ENCODE measurements at regions not wholly inside any gene's neighbourhood (a gene's known extent, or its start where the extent isn't known, plus 50 kb on each side); places are given as distances from the start of the nearest gene placed in this dataset.
A peak's percentile ranks its signal among the peaks of the same experiment; 100 is the strongest.
"Not testable (repeated sequence)": the region's sequence is repeated elsewhere in the genome, so short reads cannot be mapped to it uniquely, and the experiment has no call there.

- DNase-seq (no peak), ATAC-seq (no peak)
- Mint-ChIP-seq H3K4me1 (peaks cover 20% of the 10 kb centered on the region), H3K27ac (no peak overlapping the region), H3K27me3 (no peaks in the 10 kb centered on the region), H3K4me3 (no peak overlapping the region), H3K9me3 (no peaks in the 10 kb centered on the region)
Observed at GRCh38 chr2:10226038-10226724, 76.5 kb upstream of the HPCAL1 start.

- no peak overlapping the region for H3K27ac Mint-ChIP-seq
Observed at GRCh38 chr2:10228611-10229365, 73.9 kb upstream of the HPCAL1 start.

GRCh38 chr2:10229462-10230099 is 73.1 kb upstream of the HPCAL1 start:
- DNase-seq (no peak), ATAC-seq (no peak)
- no peak overlapping the region for H3K27ac Mint-ChIP-seq
- peaks cover 4 to 10% of the 10 kb centered on the region in 2 donors for H3K9me3 Mint-ChIP-seq
- no peaks in the 10 kb centered on the region for H3K27me3 Mint-ChIP-seq
- no peak overlapping the region for H3K4me3 Mint-ChIP-seq
- peaks cover 10% of the 10 kb centered on the region for H3K4me1 Mint-ChIP-seq

More at GRCh38 chr2:10228611-10229365, 73.9 kb upstream of the HPCAL1 start:
- no peak for ATAC-seq
- Mint-ChIP-seq H3K9me3 (peaks cover 4 to 9% of the 10 kb centered on the region in 2 donors), H3K4me1 (peaks cover 10% of the 10 kb centered on the region), H3K4me3 (no peak overlapping the region), H3K27me3 (no peaks in the 10 kb centered on the region)
- no peak for DNase-seq

GRCh38 chr2:10230499-10230898 is 72.2 kb upstream of the HPCAL1 start:
- Mint-ChIP-seq H3K9me3 (peaks cover 4 to 10% of the 10 kb centered on the region in 2 donors), H3K4me1 (peaks cover 10% of the 10 kb centered on the region), H3K27ac (no peak overlapping the region), H3K27me3 (no peaks in the 10 kb centered on the region), H3K4me3 (no peak overlapping the region)
- DNase-seq: no peak
- ATAC-seq: no peak

- not testable (repeated sequence) for ATAC-seq, H3K27me3 Mint-ChIP-seq, H3K4me3 Mint-ChIP-seq, H3K27ac Mint-ChIP-seq, H3K4me1 Mint-ChIP-seq, DNase-seq
- H3K9me3 Mint-ChIP-seq: peaks cover 4 to 10% of the 10 kb centered on the region in 2 donors
Observed at GRCh38 chr2:10230921-10231320, 71.8 kb upstream of the HPCAL1 start.

GRCh38 chr2:10231551-10232085 is 71.1 kb upstream of the HPCAL1 start:
- no peak for ATAC-seq
- DNase-seq: no peak
- Mint-ChIP-seq H3K27me3 (no peaks in the 10 kb centered on the region), H3K9me3 (peaks cover 4 to 10% of the 10 kb centered on the region in 2 donors), H3K27ac (no peak overlapping the region), H3K4me3 (no peak overlapping the region), H3K4me1 (peaks cover 10% of the 10 kb centered on the region)

GRCh38 chr2:10232096-10232815 is 70.4 kb upstream of the HPCAL1 start:
- Mint-ChIP-seq H3K9me3 (peaks cover 4 to 10% of the 10 kb centered on the region in 2 donors), H3K27ac (peak overlapping the region in 1 of 2 donors; percentile 21), H3K4me3 (no peak overlapping the region), H3K4me1 (peaks cover 10% of the 10 kb centered on the region), H3K27me3 (no peaks in the 10 kb centered on the region)
- no peak for ATAC-seq
- no peak for DNase-seq

- H3K9me3 Mint-ChIP-seq: peaks cover 4 to 10% of the 10 kb centered on the region in 2 donors
- ATAC-seq: no peak
- no peak overlapping the region for H3K4me3 Mint-ChIP-seq
- H3K27me3 Mint-ChIP-seq: no peaks in the 10 kb centered on the region
- no peak for DNase-seq
- peaks cover 10% of the 10 kb centered on the region for H3K4me1 Mint-ChIP-seq
- H3K27ac Mint-ChIP-seq: no peak overlapping the region
Observed at GRCh38 chr2:10233131-10234012, 69.3 kb upstream of the HPCAL1 start.

GRCh38 chr2:10234013-10234306 is 68.7 kb upstream of the HPCAL1 start:
- peaks cover 10% of the 10 kb centered on the region for H3K4me1 Mint-ChIP-seq
- no peaks in the 10 kb centered on the region for H3K27me3 Mint-ChIP-seq
- H3K9me3 Mint-ChIP-seq: peaks cover 4 to 10% of the 10 kb centered on the region in 2 donors
- no peak overlapping the region for H3K27ac Mint-ChIP-seq
- no peak for DNase-seq
- ATAC-seq: peak; percentile 24
- H3K4me3 Mint-ChIP-seq: no peak overlapping the region

GRCh38 chr2:10234409-10235094 is 68.2 kb upstream of the HPCAL1 start:
- no peak overlapping the region for H3K27ac Mint-ChIP-seq
- H3K4me1 Mint-ChIP-seq: peaks cover 10% of the 10 kb centered on the region
- H3K9me3 Mint-ChIP-seq: peaks cover 4 to 10% of the 10 kb centered on the region in 2 donors
- H3K4me3 Mint-ChIP-seq: no peak overlapping the region
- DNase-seq (no peak), ATAC-seq (peak; percentile 32)
- no peaks in the 10 kb centered on the region for H3K27me3 Mint-ChIP-seq

GRCh38 chr2:10235099-10235908 is 67.4 kb upstream of the HPCAL1 start:
- no peak for DNase-seq
- peaks cover 10% of the 10 kb centered on the region for H3K4me1 Mint-ChIP-seq
- peaks cover 4 to 10% of the 10 kb centered on the region in 2 donors for H3K9me3 Mint-ChIP-seq
- H3K27ac Mint-ChIP-seq: no peak overlapping the region
- no peaks in the 10 kb centered on the region for H3K27me3 Mint-ChIP-seq
- no peak overlapping the region for H3K4me3 Mint-ChIP-seq
- ATAC-seq: no peak

- peaks cover 4 to 10% of the 10 kb centered on the region in 2 donors for H3K9me3 Mint-ChIP-seq
- no peak for DNase-seq
- H3K4me3 Mint-ChIP-seq: no peak overlapping the region
- peaks cover 10% of the 10 kb centered on the region for H3K4me1 Mint-ChIP-seq
- no peak for ATAC-seq
- no peaks in the 10 kb centered on the region for H3K27me3 Mint-ChIP-seq
- no peak overlapping the region for H3K27ac Mint-ChIP-seq
Observed at GRCh38 chr2:10235909-10236550, 66.7 kb upstream of the HPCAL1 start.

Measured in stimulated activated naive CD8-positive, alpha-beta T cell treated with anti-CD3 and anti-CD28 coated beads, Interleukin-15, amount 100 ng/mL, for 72 hours (primary cell).